Panc1 (cell line): ENCODE measurements at regions not wholly inside any gene's neighbourhood (a gene's known extent, or its start where the extent isn't known, plus 50 kb on each side); places are given as distances from the start of the nearest gene placed in this dataset.

ENCODE experiments used
- ATAC-seq: fragments of 200-7000 bp; cut with Tn5 transposase; 2 replicates; pipeline ENCODE4 v1.9.1; 2020; ENCODE audit warnings: mild to moderate bottlenecking, moderate library complexity
- BruUV-seq: library from RNA; stranded (reverse); fragments of 400-500 nt; replicated peaks from 2 replicates; lab custom pipeline; 2021; lab: Mats Ljungman, UMichigan
- CTCF ChIA-PET: fragments of 300-600 bp; sonication (Branson Sonifier 250); formaldehyde crosslinking; loops from one replicate; lab custom pipeline; 2022; ENCODE audit warnings: antibody characterized with exemption; lab: Charles Lee
- POLR2A ChIA-PET: fragments of 300-600 bp; sonication (Branson Sonifier 250); formaldehyde crosslinking; loops from one replicate; lab custom pipeline; 2022; ENCODE audit warnings: antibody characterized with exemption; lab: Charles Lee
- DNase-seq: peaks from one replicate; pipeline ENCODE4 v3.0.0-alpha.2; 2010; ENCODE audit warnings: low read depth, low spot score
- H3K27ac ChIP-seq: 2 replicates; pipeline ENCODE4 v1.5.1; 2011; ENCODE audit warnings: mild to moderate bottlenecking, low read length, inconsistent platforms
- H3K27me3 ChIP-seq: fragments of 200-500 bp; sonication (Bioruptor generic); 2 replicates; pipeline ENCODE4 v1.6.0; 2014; ENCODE audit warnings: low read length, inconsistent platforms; ENCODE audit not compliant: control insufficient read depth, insufficient read depth
- H3K36me3 ChIP-seq: fragments of 200-500 bp; sonication (Bioruptor generic); 2 replicates; pipeline ENCODE4 v1.5.1; 2014; ENCODE audit warnings: inconsistent platforms, mild to moderate bottlenecking, low read length, moderate library complexity; ENCODE audit not compliant: control insufficient read depth, insufficient read depth
- H3K4me1 ChIP-seq: 2 replicates; pipeline ENCODE4 v1.5.1; 2011; ENCODE audit warnings: inconsistent platforms, mild to moderate bottlenecking, low read length, moderate library complexity; ENCODE audit not compliant: control insufficient read depth, insufficient read depth
- H3K4me3 ChIP-seq, 2 experiments: 2 replicates each; pipeline ENCODE4 v1.5.1; 2011 to 2012; ENCODE audit warnings: low read depth in 2 of 2, low read length in 2 of 2, mild to moderate bottlenecking in 2 of 2, inconsistent platforms in 1 of 2, moderate library complexity in 1 of 2
- H3K9me3 ChIP-seq: fragments of 200-500 bp; sonication (Bioruptor generic); 2 replicates; pipeline ENCODE4 v1.5.1; 2014; ENCODE audit warnings: low read depth, mild to moderate bottlenecking, inconsistent platforms, low read length, moderate library complexity; ENCODE audit not compliant: control insufficient read depth, insufficient read depth
- CTCF ChIP-seq: fragments of 450-650 bp; IDR thresholded peaks from 2 replicates; pipeline ENCODE4 v1.5.1; 2017; ENCODE audit warnings: mild to moderate bottlenecking
- POLR2AphosphoS5 ChIP-seq: IDR thresholded peaks from 2 replicates; pipeline ENCODE4 v1.6.1; 2012; ENCODE audit warnings: mild to moderate bottlenecking, low read depth, low read length, moderate library complexity
- REST ChIP-seq, 2 experiments: IDR thresholded peaks; 2 replicates each; pipeline ENCODE4 v1.6.1; 2011 to 2012; ENCODE audit warnings: low read depth in 2 of 2, control low read depth in 1 of 2, low read length in 1 of 2, mild to moderate bottlenecking in 1 of 2, moderate library complexity in 1 of 2; ENCODE audit not compliant: insufficient read depth in 1 of 2
- SIN3A ChIP-seq: IDR thresholded peaks from 2 replicates; pipeline ENCODE4 v1.6.1; 2012; ENCODE audit warnings: low read depth, mild to moderate bottlenecking, low read length, moderate library complexity, borderline replicate concordance; ENCODE audit not compliant: insufficient read depth
- TCF7L2 ChIP-seq: IDR thresholded peaks from 2 replicates; pipeline ENCODE4 v1.6.1; 2011; ENCODE audit warnings: mild to moderate bottlenecking, low read depth, low read length, inconsistent platforms
- in situ Hi-C: cut with HindIII; loops from 2 replicates; pipeline ENCODE4 v1.10.0; 2016; ENCODE audit warnings: low sequenced_read_pairs, low pct_unique_long_range_greater_than_20kb
- intact Hi-C: fragments of 100-400 bp; cut with micrococcal nuclease; formaldehyde crosslinking; loops from one replicate; pipeline ENCODE4 v1.10.0; 2022; ENCODE audit not compliant: unreplicated experiment

GRCh38 chr5:120789918-120790317 is 325.8 kb downstream of the PRR16 start:
- ATAC-seq = no peak
- ChIA-PET CTCF (no interaction called here), POLR2A (no interaction called here)
- H3K27ac ChIP-seq = no peak overlapping the region
- in situ Hi-C loops (no loop called here), intact Hi-C loops (no loop called here)
- DNase-seq = no peak
- H3K27me3 ChIP-seq = no peaks in the 10 kb centered on the region
- no TSS peak for BruUV-seq
- H3K9me3 ChIP-seq = no peaks in the 10 kb centered on the region; the same call in 1 of the 2 replicates
- H3K4me3 ChIP-seq = no peak overlapping the region
- H3K4me1 ChIP-seq = no peaks in the 10 kb centered on the region
- TF ChIP-seq REST (IDR thresholded peaks at IDR 0.05; ENCODE audit: insufficient read depth in 1 of 2, low read depth in 2 of 2, low read length in 1 of 2) (no peak), CTCF (no peak), POLR2AphosphoS5 (no peak), SIN3A (no peak), TCF7L2 (no peak)
- H3K36me3 ChIP-seq = no peaks in the 10 kb centered on the region

GRCh38 chr5:120790339-120790738 is 326.2 kb downstream of the PRR16 start:
- DNase-seq = no peak
- intact Hi-C loops = no loop called here
- BruUV-seq = no TSS peak
- no peaks in the 10 kb centered on the region for H3K36me3 ChIP-seq
- H3K27ac ChIP-seq = no peak overlapping the region
- TF ChIP-seq TCF7L2 = no peak
- TF ChIP-seq REST (IDR thresholded peaks at IDR 0.05; ENCODE audit: insufficient read depth in 1 of 2, low read depth in 2 of 2, low read length in 1 of 2) = no peak
- ATAC-seq = no peak
- H3K9me3 ChIP-seq = no peaks in the 10 kb centered on the region; the same call in 1 of the 2 replicates
- no peaks in the 10 kb centered on the region for H3K27me3 ChIP-seq
- in situ Hi-C loops = no loop called here
- CTCF ChIA-PET = no interaction called here
- H3K4me1 ChIP-seq = no peaks in the 10 kb centered on the region
- POLR2A ChIA-PET = no interaction called here
- H3K4me3 ChIP-seq = no peak overlapping the region
